Gastrocnemius medialis (tissue), 4 donors: ENCODE measurements at regions not wholly inside any gene's neighbourhood (a gene's known extent, or its start where the extent isn't known, plus 50 kb on each side); places are given as distances from the start of the nearest gene placed in this dataset.

Experiments used
- POLR2A ChIP-seq, 2 donors: fragments of 450-650 bp; IDR thresholded peaks; one replicate each; pipeline ENCODE4 v1.6.1; 2017; ENCODE audit warnings: antibody characterized with exemption in 2 of 2, mild to moderate bottlenecking in 2 of 2, moderate library complexity in 2 of 2
- TF ChIP-seq, protein P1 (sequence below), 5 experiments: fragments of 450-650 bp in 3 of 5; fragments of 200-600 bp in 2 of 5; sonication (generic) in 2 of 5; IDR thresholded peaks in 4 of 5; conservative IDR thresholded peaks in 1 of 5; 1 replicate in 4 of 5; 2 replicates in 1 of 5; pipeline ENCODE4 v1.5.1; 2016 to 2019; ENCODE audit warnings: antibody characterized with exemption in 5 of 5, mild to moderate bottlenecking in 3 of 5, moderate library complexity in 3 of 5

DNA sequence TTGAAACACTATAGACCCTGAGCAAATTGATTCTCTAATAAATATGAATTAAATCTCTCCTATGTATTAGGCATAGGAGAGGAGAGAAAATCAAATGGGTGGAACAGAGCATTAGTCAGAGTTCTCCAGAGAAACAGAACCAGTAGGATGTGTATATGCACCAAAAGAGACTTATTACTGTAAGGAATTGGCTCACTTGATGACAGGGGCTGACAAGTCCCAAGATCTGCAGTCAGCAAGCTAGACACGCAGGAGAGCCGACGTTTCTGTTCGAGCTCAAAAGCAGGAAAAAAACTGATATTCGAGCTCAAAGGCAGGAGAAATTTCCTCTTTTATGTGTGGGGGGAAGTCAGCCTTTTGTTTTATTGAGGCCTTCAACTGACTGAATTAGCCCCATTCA, 259.2 kb upstream of the KAZN start:
- no peak for TF ChIP-seq POLR2A (IDR thresholded peaks at IDR 0.05)
- TF ChIP-seq, protein P1, sequence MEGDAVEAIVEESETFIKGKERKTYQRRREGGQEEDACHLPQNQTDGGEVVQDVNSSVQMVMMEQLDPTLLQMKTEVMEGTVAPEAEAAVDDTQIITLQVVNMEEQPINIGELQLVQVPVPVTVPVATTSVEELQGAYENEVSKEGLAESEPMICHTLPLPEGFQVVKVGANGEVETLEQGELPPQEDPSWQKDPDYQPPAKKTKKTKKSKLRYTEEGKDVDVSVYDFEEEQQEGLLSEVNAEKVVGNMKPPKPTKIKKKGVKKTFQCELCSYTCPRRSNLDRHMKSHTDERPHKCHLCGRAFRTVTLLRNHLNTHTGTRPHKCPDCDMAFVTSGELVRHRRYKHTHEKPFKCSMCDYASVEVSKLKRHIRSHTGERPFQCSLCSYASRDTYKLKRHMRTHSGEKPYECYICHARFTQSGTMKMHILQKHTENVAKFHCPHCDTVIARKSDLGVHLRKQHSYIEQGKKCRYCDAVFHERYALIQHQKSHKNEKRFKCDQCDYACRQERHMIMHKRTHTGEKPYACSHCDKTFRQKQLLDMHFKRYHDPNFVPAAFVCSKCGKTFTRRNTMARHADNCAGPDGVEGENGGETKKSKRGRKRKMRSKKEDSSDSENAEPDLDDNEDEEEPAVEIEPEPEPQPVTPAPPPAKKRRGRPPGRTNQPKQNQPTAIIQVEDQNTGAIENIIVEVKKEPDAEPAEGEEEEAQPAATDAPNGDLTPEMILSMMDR (IDR thresholded peaks at IDR 0.05 in 4 of 5, conservative IDR thresholded peaks at IDR 0.05 in 1 of 5): no peak
